ENCODE measurements at regions not wholly inside any gene's neighbourhood (a gene's known extent, or its start where the extent isn't known, plus 50 kb on each side); places are given as distances from the start of the nearest gene placed in this dataset.

- TF ChIP-seq CTCF (IDR thresholded peaks at IDR 0.05) (no peak), ZFX (IDR thresholded peaks at IDR 0.05; ENCODE audit: borderline replicate concordance) (no peak)
Observed at GRCh38 chr14:83972631-83973030, 1557.3 kb upstream of the FLRT2 start.

Measured in 22Rv1 (cell line).